ENCODE measurements at regions not wholly inside any gene's neighbourhood (a gene's known extent, or its start where the extent isn't known, plus 50 kb on each side); places are given as distances from the start of the nearest gene placed in this dataset.

DNA sequence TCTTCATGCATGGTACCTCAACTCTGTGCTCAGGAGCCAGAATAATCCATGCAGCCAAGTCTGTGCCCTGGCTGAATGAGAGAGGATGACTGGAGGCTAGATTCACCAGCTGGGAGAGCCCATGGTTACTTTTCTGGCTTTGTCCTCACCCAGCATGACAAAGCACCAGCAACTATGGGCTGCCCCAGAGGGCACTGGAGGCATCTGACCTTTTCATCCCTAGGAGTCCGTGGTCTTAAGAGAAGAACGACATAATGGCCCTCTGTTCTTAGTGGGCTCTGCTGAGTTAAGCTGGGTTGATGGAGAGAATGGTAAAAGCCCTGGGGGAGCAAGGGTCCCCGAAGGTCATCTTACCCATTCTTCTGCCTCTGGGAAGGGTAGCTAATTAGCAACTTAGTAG lies 54.6 kb upstream of the TNP1 start:
- H3K27ac ChIP-seq (ENCODE audit: low read length) = no peak overlapping the region
- no peaks in the 10 kb centered on the region for H3K9me3 ChIP-seq (ENCODE audit: control insufficient read depth, insufficient read depth, low read depth, low read length)
- no peaks in the 10 kb centered on the region for H3K27me3 ChIP-seq (ENCODE audit: control insufficient read depth, insufficient read depth, low read length)
- H3K4me3 ChIP-seq (ENCODE audit: low read depth in 2 of 2, low read length in 2 of 2) = no peak overlapping the region
- no TSS peak for BruUV-seq (replicated peaks)
- H3K36me3 ChIP-seq (ENCODE audit: control insufficient read depth, insufficient read depth, low read length) = no peaks in the 10 kb centered on the region
- intact Hi-C loops (cut with micrococcal nuclease; ENCODE audit: unreplicated experiment) (no loop called here), in situ Hi-C loops (cut with HindIII; ENCODE audit: low pct_unique_long_range_greater_than_20kb, low sequenced_read_pairs) (no loop called here)
- TF ChIP-seq, protein P1, sequence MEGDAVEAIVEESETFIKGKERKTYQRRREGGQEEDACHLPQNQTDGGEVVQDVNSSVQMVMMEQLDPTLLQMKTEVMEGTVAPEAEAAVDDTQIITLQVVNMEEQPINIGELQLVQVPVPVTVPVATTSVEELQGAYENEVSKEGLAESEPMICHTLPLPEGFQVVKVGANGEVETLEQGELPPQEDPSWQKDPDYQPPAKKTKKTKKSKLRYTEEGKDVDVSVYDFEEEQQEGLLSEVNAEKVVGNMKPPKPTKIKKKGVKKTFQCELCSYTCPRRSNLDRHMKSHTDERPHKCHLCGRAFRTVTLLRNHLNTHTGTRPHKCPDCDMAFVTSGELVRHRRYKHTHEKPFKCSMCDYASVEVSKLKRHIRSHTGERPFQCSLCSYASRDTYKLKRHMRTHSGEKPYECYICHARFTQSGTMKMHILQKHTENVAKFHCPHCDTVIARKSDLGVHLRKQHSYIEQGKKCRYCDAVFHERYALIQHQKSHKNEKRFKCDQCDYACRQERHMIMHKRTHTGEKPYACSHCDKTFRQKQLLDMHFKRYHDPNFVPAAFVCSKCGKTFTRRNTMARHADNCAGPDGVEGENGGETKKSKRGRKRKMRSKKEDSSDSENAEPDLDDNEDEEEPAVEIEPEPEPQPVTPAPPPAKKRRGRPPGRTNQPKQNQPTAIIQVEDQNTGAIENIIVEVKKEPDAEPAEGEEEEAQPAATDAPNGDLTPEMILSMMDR (IDR thresholded peaks at IDR 0.05) = no peak
- TF ChIP-seq SIN3A (IDR thresholded peaks at IDR 0.05; ENCODE audit: borderline replicate concordance, insufficient read depth, low read depth, low read length) = no peak
- TF ChIP-seq REST (IDR thresholded peaks at IDR 0.05; ENCODE audit: insufficient read depth in 1 of 2, low read depth in 2 of 2, low read length in 1 of 2) = no peak
- DNase-seq (ENCODE audit: low read depth, low spot score) = no peak
- no peak for ATAC-seq
- POLR2A ChIA-PET = no interaction called here
- CTCF ChIA-PET = no interaction called here
- no peaks in the 10 kb centered on the region for H3K4me1 ChIP-seq (ENCODE audit: control insufficient read depth, insufficient read depth, low read length)

- Histone ChIP-seq H3K4me1 (ENCODE audit: control insufficient read depth, insufficient read depth, low read length) (no peaks in the 10 kb centered on the region), H3K27ac (ENCODE audit: low read length) (no peak overlapping the region), H3K4me3 (ENCODE audit: low read depth in 2 of 2, low read length in 2 of 2) (no peak overlapping the region), H3K27me3 (ENCODE audit: control insufficient read depth, insufficient read depth, low read length) (no peaks in the 10 kb centered on the region), H3K36me3 (ENCODE audit: control insufficient read depth, insufficient read depth, low read length) (no peaks in the 10 kb centered on the region), H3K9me3 (ENCODE audit: control insufficient read depth, insufficient read depth, low read depth, low read length) (no peaks in the 10 kb centered on the region)
- BruUV-seq (replicated peaks) = no TSS peak
- no peak for DNase-seq (ENCODE audit: low read depth, low spot score)
- CTCF ChIA-PET = no interaction called here
- POLR2A ChIA-PET = no interaction called here
- intact Hi-C loops (cut with micrococcal nuclease; ENCODE audit: unreplicated experiment) (no loop called here), in situ Hi-C loops (cut with HindIII; ENCODE audit: low pct_unique_long_range_greater_than_20kb, low sequenced_read_pairs) (no loop called here)
- no peak for ATAC-seq
- TF ChIP-seq POLR2AphosphoS5 (IDR thresholded peaks at IDR 0.05; ENCODE audit: low read depth, low read length) = no peak
- no peak for TF ChIP-seq SIN3A (IDR thresholded peaks at IDR 0.05; ENCODE audit: borderline replicate concordance, insufficient read depth, low read depth, low read length)
- TF ChIP-seq TCF7L2 (IDR thresholded peaks at IDR 0.05; ENCODE audit: low read depth, low read length) = no peak
These were observed 52.0 kb upstream of the TNP1 start for GRCh38 chr2:216911886-216912285.

- ATAC-seq (no peak), DNase-seq (ENCODE audit: low read depth, low spot score) (no peak)
- intact Hi-C loops (cut with micrococcal nuclease; ENCODE audit: unreplicated experiment) (no loop called here), in situ Hi-C loops (cut with HindIII; ENCODE audit: low pct_unique_long_range_greater_than_20kb, low sequenced_read_pairs) (no loop called here)
- TF ChIP-seq, protein P1 (IDR thresholded peaks at IDR 0.05) = no peak
- TF ChIP-seq SIN3A (IDR thresholded peaks at IDR 0.05; ENCODE audit: borderline replicate concordance, insufficient read depth, low read depth, low read length) (no peak), REST (IDR thresholded peaks at IDR 0.05; ENCODE audit: insufficient read depth in 1 of 2, low read depth in 2 of 2, low read length in 1 of 2) (no peak), POLR2AphosphoS5 (IDR thresholded peaks at IDR 0.05; ENCODE audit: low read depth, low read length) (no peak), TCF7L2 (IDR thresholded peaks at IDR 0.05; ENCODE audit: low read depth, low read length) (no peak)
- no peaks in the 10 kb centered on the region for H3K4me1 ChIP-seq (ENCODE audit: control insufficient read depth, insufficient read depth, low read length)
- ChIA-PET CTCF (no interaction called here), POLR2A (no interaction called here)
- H3K36me3 ChIP-seq (ENCODE audit: control insufficient read depth, insufficient read depth, low read length) = no peaks in the 10 kb centered on the region
- H3K9me3 ChIP-seq (ENCODE audit: control insufficient read depth, insufficient read depth, low read depth, low read length) = no peaks in the 10 kb centered on the region
- H3K4me3 ChIP-seq (ENCODE audit: low read depth in 2 of 2, low read length in 2 of 2) = no peak overlapping the region
- BruUV-seq (replicated peaks) = no TSS peak
- no peaks in the 10 kb centered on the region for H3K27me3 ChIP-seq (ENCODE audit: control insufficient read depth, insufficient read depth, low read length)
- no peak overlapping the region for H3K27ac ChIP-seq (ENCODE audit: low read length)
These were observed 51.1 kb upstream of the TNP1 start for GRCh38 chr2:216911008-216911407.

Data from Panc1 (cell line).